ENCODE measurements at regions not wholly inside any gene's neighbourhood (a gene's known extent, or its start where the extent isn't known, plus 50 kb on each side); places are given as distances from the start of the nearest gene placed in this dataset.

GRCh38 chr20:53713328-53714056 is 119.9 kb upstream of the ZNF217 start:
- TF ChIP-seq SP1 (IDR thresholded peaks at IDR 0.05) (no peak), BHLHE40 (IDR thresholded peaks at IDR 0.05; ENCODE audit: borderline replicate concordance) (no peak), FOXM1 (IDR thresholded peaks at IDR 0.05; ENCODE audit: borderline replicate concordance) (no peak), ARNT (IDR thresholded peaks at IDR 0.05) (no peak), HDGF (IDR thresholded peaks at IDR 0.05; ENCODE audit: borderline replicate concordance) (no peak), CTBP1 (IDR thresholded peaks at IDR 0.05; ENCODE audit: borderline replicate concordance) (no peak), ELF4 (IDR thresholded peaks at IDR 0.05) (no peak), SUZ12 (IDR thresholded peaks at IDR 0.05) (no peak), TARDBP (IDR thresholded peaks at IDR 0.05) (no peak), ZNF384 (IDR thresholded peaks at IDR 0.05) (no peak), NFRKB (IDR thresholded peaks at IDR 0.05) (no peak)
